ENCODE measurements at regions not wholly inside any gene's neighbourhood (a gene's known extent, or its start where the extent isn't known, plus 50 kb on each side); places are given as distances from the start of the nearest gene placed in this dataset.
"Not testable (repeated sequence)": the region's sequence is repeated elsewhere in the genome, so short reads cannot be mapped to it uniquely, and the experiment has no call there.

GRCh38 chr16:13379266-13379665 is 477.9 kb downstream of the SHISA9 start:
- ChIA-PET RAD21 (ENCODE audit: low non-redundant PET in 1 of 2, low total read pairs in 2 of 2, uncharacterized antibody in 2 of 2, unreplicated experiment in 2 of 2) (no interaction called here), CTCF (no interaction called here), POLR2A (no interaction called here)
- Histone ChIP-seq H3K36me3 (ENCODE audit: control insufficient read depth in 1 of 2, insufficient read depth in 2 of 2, low read length in 2 of 2) (no peaks in the 10 kb centered on the region), H3K79me2 (ENCODE audit: insufficient read depth, low read length) (no peaks in the 10 kb centered on the region), H3K27me3 (ENCODE audit: insufficient read depth, low read length) (no peaks in the 10 kb centered on the region), H4K20me1 (ENCODE audit: insufficient read depth) (no peaks in the 10 kb centered on the region), H3K27ac (ENCODE audit: low read depth, low read length) (no peak overlapping the region), H3K4me1 (ENCODE audit: control insufficient read depth in 1 of 2, insufficient read depth in 2 of 2, low read length in 2 of 2) (no peaks in the 10 kb centered on the region), H3K9ac (ENCODE audit: low read length) (no peak overlapping the region), H3K9me3 (ENCODE audit: control insufficient read depth in 1 of 2, insufficient read depth in 1 of 2, low read depth in 1 of 2, low read length in 2 of 2) (peaks cover 0 to 9% of the 10 kb centered on the region in 2 experiments; a peak in 2 of 4 replicates), H3K4me3 (replicated peaks in 1 of 2; ENCODE audit: low read depth in 1 of 2, low read length in 2 of 2) (no peak overlapping the region), H3K9me2 (ENCODE audit: insufficient read depth) (no peaks in the 10 kb centered on the region), H3K4me2 (ENCODE audit: low read length) (no peak overlapping the region), H2AFZ (ENCODE audit: low read depth, low read length, poor library complexity, severe bottlenecking) (no peak overlapping the region)
- no peak for TF ChIP-seq MAX (IDR thresholded peaks at IDR 0.05)
- TF ChIP-seq ZNF274 (IDR thresholded peaks at IDR 0.05; ENCODE audit: low read depth, low read length), result no peak
- TF ChIP-seq CTCF (IDR thresholded peaks at IDR 0.05 in 2 of 3, conservative IDR thresholded peaks at IDR 0.05 in 1 of 3; ENCODE audit: borderline replicate concordance in 1 of 3, insufficient read depth in 1 of 3, low read depth in 2 of 3, low read length in 2 of 3), result no peak
- TF ChIP-seq ELF1 (IDR thresholded peaks at IDR 0.05; ENCODE audit: borderline replicate concordance, low read depth), result no peak
- TF ChIP-seq ATF3 (IDR thresholded peaks at IDR 0.05), result no peak
- no peak for TF ChIP-seq FOSL1 (IDR thresholded peaks at IDR 0.05; ENCODE audit: low read depth)
- no peak for TF ChIP-seq EZH2phosphoT487 (IDR thresholded peaks at IDR 0.05; ENCODE audit: borderline replicate concordance)
- no peak for TF ChIP-seq ZFX (IDR thresholded peaks at IDR 0.05)
- no peak for TF ChIP-seq EGR1 (IDR thresholded peaks at IDR 0.05; ENCODE audit: low read depth)
- BruUV-seq (replicated peaks), result no TSS peak
- ATAC-seq (no peak), DNase-seq (ENCODE audit: low read depth, low spot score) (no peak)
- intact Hi-C loops (cut with micrococcal nuclease), result no loop called here

GRCh38 chr16:13385156-13386040 is 484.0 kb downstream of the SHISA9 start:
- CTCF ChIA-PET, result not testable (repeated sequence)

More at GRCh38 chr16:13385156-13386040, 484.0 kb downstream of the SHISA9 start:
- H3K79me2 ChIP-seq (ENCODE audit: insufficient read depth, low read length); H4K20me1 ChIP-seq (ENCODE audit: insufficient read depth); H2AFZ ChIP-seq (ENCODE audit: low read depth, low read length, poor library complexity, severe bottlenecking); DNase-seq (ENCODE audit: low read depth, low spot score); H3K9ac ChIP-seq (ENCODE audit: low read length); H3K9me2 ChIP-seq (ENCODE audit: insufficient read depth); POLR2A ChIA-PET; intact Hi-C loops (cut with micrococcal nuclease); BruUV-seq (replicated peaks); H3K4me2 ChIP-seq (ENCODE audit: low read length); H3K4me1 ChIP-seq (ENCODE audit: control insufficient read depth in 1 of 2, insufficient read depth in 2 of 2, low read length in 2 of 2); H3K27ac ChIP-seq (ENCODE audit: low read depth, low read length); RAD21 ChIA-PET (ENCODE audit: low non-redundant PET in 1 of 2, low total read pairs in 2 of 2, uncharacterized antibody in 2 of 2, unreplicated experiment in 2 of 2); ATAC-seq; H3K27me3 ChIP-seq (ENCODE audit: insufficient read depth, low read length); H3K36me3 ChIP-seq (ENCODE audit: control insufficient read depth in 1 of 2, insufficient read depth in 2 of 2, low read length in 2 of 2); H3K4me3 ChIP-seq (replicated peaks in 1 of 2; ENCODE audit: low read depth in 1 of 2, low read length in 2 of 2): not testable (repeated sequence)
- H3K9me3 ChIP-seq (ENCODE audit: control insufficient read depth in 1 of 2, insufficient read depth in 1 of 2, low read depth in 1 of 2, low read length in 2 of 2), result peaks cover 0 to 14% of the 10 kb centered on the region in 2 experiments; a peak in 2 of 4 replicates
